Liver (tissue), 8 donors: ENCODE measurements at regions not wholly inside any gene's neighbourhood (a gene's known extent, or its start where the extent isn't known, plus 50 kb on each side); places are given as distances from the start of the nearest gene placed in this dataset.
"Not testable (repeated sequence)": the region's sequence is repeated elsewhere in the genome, so short reads cannot be mapped to it uniquely, and the experiment has no call there.

Experiments used
- DNase-seq: peaks from one replicate; pipeline ENCODE4 v3.0.0-alpha.2; 2017; ENCODE audit warnings: low spot score
- H3K27ac ChIP-seq, 2 donors: one replicate each; pipeline ENCODE4 v1.7.0; 2013; ENCODE audit warnings: inconsistent platforms in 2 of 2, low read length in 2 of 2, control low read depth in 1 of 2, low read depth in 1 of 2, mild to moderate bottlenecking in 1 of 2
- H3K27me3 ChIP-seq, 4 donors: one replicate each; pipeline versions ENCODE4 v1.6.1 to v1.7.0; 2013; ENCODE audit warnings: low read length in 3 of 4, inconsistent platforms in 1 of 4, mild to moderate bottlenecking in 1 of 4, moderate library complexity in 1 of 4; ENCODE audit not compliant: control insufficient read depth in 4 of 4, insufficient read depth in 4 of 4
- H3K36me3 ChIP-seq, 4 donors: one replicate each; pipeline versions ENCODE4 v1.6.1 to v1.7.0; 2013; ENCODE audit warnings: low read length in 3 of 4, mild to moderate bottlenecking in 3 of 4, low read depth in 1 of 4, moderate library complexity in 1 of 4; ENCODE audit not compliant: control insufficient read depth in 4 of 4, insufficient read depth in 3 of 4
- H3K4me1 ChIP-seq, 4 donors: one replicate each; pipeline versions ENCODE4 v1.6.1 to v1.7.0; 2013; ENCODE audit warnings: low read length in 3 of 4, mild to moderate bottlenecking in 3 of 4, moderate library complexity in 1 of 4; ENCODE audit not compliant: control insufficient read depth in 4 of 4, insufficient read depth in 4 of 4
- H3K4me3 ChIP-seq, 3 donors: one replicate each; pipeline versions ENCODE4 v1.6.1 to v1.7.0; 2013; ENCODE audit warnings: low read length in 3 of 3, control low read depth in 1 of 3, low read depth in 1 of 3, mild to moderate bottlenecking in 1 of 3
- H3K9ac ChIP-seq, 2 donors: one replicate each; pipeline ENCODE4 v1.7.0; 2013; ENCODE audit warnings: low read length in 2 of 2, mild to moderate bottlenecking in 2 of 2, moderate library complexity in 2 of 2, control low read depth in 1 of 2, low read depth in 1 of 2
- H3K9me3 ChIP-seq, 4 donors: one replicate each; pipeline versions ENCODE4 v1.6.1 to v1.7.0; 2013; ENCODE audit warnings: low read length in 3 of 4; ENCODE audit not compliant: control insufficient read depth in 4 of 4
- ATF3 ChIP-seq: IDR thresholded peaks from 2 replicates; pipeline ENCODE4 v1.6.1; 2016; ENCODE audit warnings: antibody characterized with exemption
- CTCF ChIP-seq: fragments of 150-350 bp; IDR thresholded peaks from 2 replicates; pipeline ENCODE4 v1.5.1; 2017; ENCODE audit warnings: improper control_type of control experiment, low read depth, low read length; ENCODE audit not compliant: missing input control
- EGR1 ChIP-seq, 2 donors: IDR thresholded peaks; 2 replicates each; pipeline ENCODE4 v1.6.1; 2016 to 2018; ENCODE audit warnings: antibody characterized with exemption in 2 of 2, low read depth in 2 of 2
- FOXA2 ChIP-seq: IDR thresholded peaks from 2 replicates; pipeline ENCODE4 v1.6.1; 2016; ENCODE audit warnings: antibody characterized with exemption
- GABPA ChIP-seq, 2 donors: IDR thresholded peaks in 1 of 2; conservative IDR thresholded peaks in 1 of 2; 2 replicates each; pipeline ENCODE4 v1.6.1; 2016; ENCODE audit warnings: antibody characterized with exemption in 2 of 2, mild to moderate bottlenecking in 1 of 2, moderate library complexity in 1 of 2
- HNF4A ChIP-seq, 2 donors: conservative IDR thresholded peaks; 2 replicates each; pipeline ENCODE4 v1.6.1; 2016; ENCODE audit warnings: antibody characterized with exemption in 2 of 2, mild to moderate bottlenecking in 2 of 2
- HNF4G ChIP-seq: IDR thresholded peaks from 2 replicates; pipeline ENCODE4 v1.6.1; 2016; ENCODE audit warnings: antibody characterized with exemption
- JUND ChIP-seq, 2 donors: IDR thresholded peaks; 2 replicates each; pipeline ENCODE4 v1.6.1; 2016; ENCODE audit warnings: antibody characterized with exemption in 2 of 2
- MAX ChIP-seq: IDR thresholded peaks from 2 replicates; pipeline ENCODE4 v1.6.1; 2016; ENCODE audit warnings: antibody characterized with exemption
- RAD21 ChIP-seq, 2 donors: IDR thresholded peaks; 2 replicates each; pipeline ENCODE4 v1.6.1; 2016; ENCODE audit warnings: antibody characterized with exemption in 2 of 2, mild to moderate bottlenecking in 2 of 2
- REST ChIP-seq: IDR thresholded peaks from 2 replicates; pipeline ENCODE4 v1.6.1; 2016; ENCODE audit warnings: antibody characterized with exemption, mild to moderate bottlenecking
- RXRA ChIP-seq, 2 donors: IDR thresholded peaks; 2 replicates each; pipeline ENCODE4 v1.6.1; 2017 to 2018; ENCODE audit warnings: antibody characterized with exemption in 2 of 2, mild to moderate bottlenecking in 1 of 2
- SP1 ChIP-seq: IDR thresholded peaks from 2 replicates; pipeline ENCODE4 v1.6.1; 2018; ENCODE audit warnings: antibody characterized with exemption, mild to moderate bottlenecking
- TAF1 ChIP-seq: conservative IDR thresholded peaks from 2 replicates; pipeline ENCODE4 v1.6.1; 2016; ENCODE audit warnings: antibody characterized with exemption, mild to moderate bottlenecking
- YY1 ChIP-seq: IDR thresholded peaks from 2 replicates; pipeline ENCODE4 v1.6.1; 2016; ENCODE audit warnings: antibody characterized with exemption, mild to moderate bottlenecking
- WGBS: extraction: QIAGEN DNeasy Blood & Tissue Kit; methylation state at CpG from one replicate; pipeline ENCODE4 v1.1.7; 2013; 5-methylcytosine and 5-hydroxymethylcytosine counted together
- donor health status: healthy.
- donor health status: healthy.
- donor health status: healthy.
- donor health status: healthy.
- donor health status: healthy.

DNA sequence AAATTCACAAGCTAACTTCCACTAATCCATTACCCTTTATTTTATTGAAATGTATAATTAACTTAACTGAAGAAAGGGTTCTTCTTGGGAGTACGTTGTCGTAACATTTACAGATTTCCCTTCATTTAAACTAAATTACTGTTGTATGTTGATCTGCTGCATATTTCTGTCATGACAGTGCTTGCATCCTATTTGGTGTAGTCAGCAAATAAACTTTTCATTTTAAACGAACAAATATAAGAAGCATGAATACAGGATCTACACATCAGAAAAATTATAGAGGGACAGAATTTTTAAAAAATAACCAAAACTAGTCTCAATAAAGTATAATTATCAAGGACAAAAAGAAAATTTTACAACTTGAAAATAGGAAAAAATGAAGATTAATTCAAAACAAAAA, 66.5 kb upstream of the ZNF267 start (continued):
- TF ChIP-seq REST (no peak), HNF4G (no peak), GABPA (IDR thresholded peaks at IDR 0.05 in 1 of 2, conservative IDR thresholded peaks at IDR 0.05 in 1 of 2) (no peak), EGR1 (IDR thresholded peaks at IDR 0.05; ENCODE audit: low read depth in 2 of 2) (no peak), JUND (IDR thresholded peaks at IDR 0.05) (no peak), RAD21 (IDR thresholded peaks at IDR 0.05) (no peak)

GRCh38 chr16:31810863-31811262, 62.7 kb upstream of the ZNF267 start:
- H3K9me3 ChIP-seq: peaks cover 0 to 5% (median 1%) of the 10 kb centered on the region in 4 donors
- H3K27me3 ChIP-seq: no peaks in the 10 kb centered on the region
- no peaks in the 10 kb centered on the region for H3K4me1 ChIP-seq
- DNase-seq: no peak
- no peak overlapping the region for H3K9ac ChIP-seq
- no peak overlapping the region for H3K27ac ChIP-seq
- TF ChIP-seq REST (no peak), HNF4A (conservative IDR thresholded peaks at IDR 0.05) (no peak), HNF4G (no peak), FOXA2 (no peak), RXRA (IDR thresholded peaks at IDR 0.05) (no peak), RAD21 (IDR thresholded peaks at IDR 0.05) (no peak), TAF1 (no peak), YY1 (no peak), SP1 (no peak), EGR1 (IDR thresholded peaks at IDR 0.05; ENCODE audit: low read depth in 2 of 2) (no peak), MAX (no peak), JUND (IDR thresholded peaks at IDR 0.05) (no peak), ATF3 (no peak), CTCF (no peak)
- H3K4me3 ChIP-seq: no peak overlapping the region
- 47% methylated on average over 5 of the region's 5 CpGs for WGBS
- H3K36me3 ChIP-seq: no peaks in the 10 kb centered on the region

DNA sequence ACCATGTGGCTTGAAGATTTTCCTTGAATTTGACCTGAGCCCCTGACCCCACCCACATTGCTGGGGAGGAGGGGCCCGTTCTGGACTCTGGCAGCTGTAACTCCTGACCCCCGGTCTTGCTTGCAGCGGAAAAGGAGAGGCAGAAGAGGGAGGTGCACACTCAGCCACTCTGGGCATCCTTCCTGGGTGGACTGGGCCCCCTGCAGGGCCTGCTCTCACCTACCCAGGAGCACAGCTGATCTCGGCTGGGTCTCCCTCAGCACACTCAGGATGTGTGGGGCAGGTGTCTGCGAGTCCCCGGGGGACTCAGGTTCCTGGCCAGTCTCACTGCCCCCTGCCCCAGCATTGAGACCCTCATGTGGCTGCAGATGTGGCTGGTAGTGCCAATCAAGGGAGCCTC, 57.5 kb upstream of the ZNF267 start:
- H3K9me3 ChIP-seq: peaks cover 0 to 17% (median 4%) of the 10 kb centered on the region in 4 donors
- 53% methylated on average over 3 of the region's 6 CpGs for WGBS
- not testable (repeated sequence) for H3K9ac ChIP-seq, DNase-seq, H3K27ac ChIP-seq, H3K4me1 ChIP-seq, H3K4me3 ChIP-seq, H3K27me3 ChIP-seq, H3K36me3 ChIP-seq
